Kidney epithelial cell (primary cell): ENCODE measurements at regions not wholly inside any gene's neighbourhood (a gene's known extent, or its start where the extent isn't known, plus 50 kb on each side); places are given as distances from the start of the nearest gene placed in this dataset.

Source experiments
- DNase-seq: peaks from one replicate; pipeline ENCODE4 v3.0.0-alpha.2; 2010; ENCODE audit warnings: low read depth
- H3K27me3 ChIP-seq: 2 replicates; pipeline ENCODE4 v1.6.0; 2011; ENCODE audit warnings: low read length; ENCODE audit not compliant: control insufficient read depth, insufficient read depth
- H3K36me3 ChIP-seq: 2 replicates; pipeline ENCODE4 v1.5.1; 2011; ENCODE audit warnings: low read length; ENCODE audit not compliant: control insufficient read depth, insufficient read depth
- H3K4me3 ChIP-seq: 2 replicates; pipeline ENCODE4 v1.5.1; 2011; ENCODE audit warnings: low read depth, mild to moderate bottlenecking, control low read depth, low read length
- TF ChIP-seq, protein P1 (sequence below): IDR thresholded peaks from 2 replicates; pipeline ENCODE4 v1.5.1; 2011; ENCODE audit warnings: mild to moderate bottlenecking, moderate library complexity, low read length, control low read depth, inconsistent platforms; ENCODE audit not compliant: insufficient read depth, poor library complexity, severe bottlenecking

DNA sequence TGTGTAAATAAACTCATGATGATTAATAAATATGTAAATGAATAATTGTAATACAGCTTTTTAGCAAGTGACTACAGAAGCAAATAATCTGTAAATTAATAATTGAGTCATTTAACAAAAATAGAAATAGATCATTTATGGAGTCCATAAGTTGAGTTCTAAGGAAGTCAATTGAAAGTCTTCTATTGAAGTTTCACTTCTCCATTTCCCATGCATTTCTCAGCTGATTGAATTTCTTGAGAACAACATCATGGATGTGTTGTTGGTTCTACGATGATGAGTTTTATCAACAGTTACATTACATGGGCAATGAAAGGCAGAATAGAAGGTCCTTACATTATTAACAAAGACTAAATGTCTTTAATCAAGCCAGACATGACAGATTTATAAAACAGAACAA lies 290.4 kb downstream of the MAP2K6 start:
- no peaks in the 10 kb centered on the region for H3K27me3 ChIP-seq
- no peaks in the 10 kb centered on the region for H3K36me3 ChIP-seq
- DNase-seq = no peak
- TF ChIP-seq, protein P1, sequence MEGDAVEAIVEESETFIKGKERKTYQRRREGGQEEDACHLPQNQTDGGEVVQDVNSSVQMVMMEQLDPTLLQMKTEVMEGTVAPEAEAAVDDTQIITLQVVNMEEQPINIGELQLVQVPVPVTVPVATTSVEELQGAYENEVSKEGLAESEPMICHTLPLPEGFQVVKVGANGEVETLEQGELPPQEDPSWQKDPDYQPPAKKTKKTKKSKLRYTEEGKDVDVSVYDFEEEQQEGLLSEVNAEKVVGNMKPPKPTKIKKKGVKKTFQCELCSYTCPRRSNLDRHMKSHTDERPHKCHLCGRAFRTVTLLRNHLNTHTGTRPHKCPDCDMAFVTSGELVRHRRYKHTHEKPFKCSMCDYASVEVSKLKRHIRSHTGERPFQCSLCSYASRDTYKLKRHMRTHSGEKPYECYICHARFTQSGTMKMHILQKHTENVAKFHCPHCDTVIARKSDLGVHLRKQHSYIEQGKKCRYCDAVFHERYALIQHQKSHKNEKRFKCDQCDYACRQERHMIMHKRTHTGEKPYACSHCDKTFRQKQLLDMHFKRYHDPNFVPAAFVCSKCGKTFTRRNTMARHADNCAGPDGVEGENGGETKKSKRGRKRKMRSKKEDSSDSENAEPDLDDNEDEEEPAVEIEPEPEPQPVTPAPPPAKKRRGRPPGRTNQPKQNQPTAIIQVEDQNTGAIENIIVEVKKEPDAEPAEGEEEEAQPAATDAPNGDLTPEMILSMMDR = no peak
- H3K4me3 ChIP-seq = no peak overlapping the region

DNA sequence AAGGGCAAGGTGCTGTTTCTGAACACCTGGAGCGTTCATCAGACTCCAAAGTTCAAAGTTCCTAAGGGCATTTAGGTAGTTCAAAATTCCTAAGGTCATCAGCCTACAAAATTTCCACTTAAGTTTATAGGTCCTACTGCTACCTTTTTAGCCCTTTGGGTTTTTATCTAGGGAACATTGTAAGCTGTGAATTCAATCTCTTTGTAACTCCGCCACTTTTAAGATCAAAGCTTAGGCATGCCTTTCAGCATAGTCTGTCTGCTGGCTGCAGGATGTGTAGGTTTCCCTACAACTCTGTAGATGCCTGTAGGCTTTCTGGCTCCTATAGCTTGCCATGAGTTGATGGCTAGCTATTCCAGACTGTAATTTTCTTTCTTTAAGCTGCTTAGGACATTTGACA lies 291.6 kb downstream of the MAP2K6 start:
- Histone ChIP-seq H3K36me3 (no peaks in the 10 kb centered on the region), H3K27me3 (no peaks in the 10 kb centered on the region), H3K4me3 (no peak overlapping the region)
- no peak for DNase-seq
- TF ChIP-seq, protein P1 = no peak

DNA sequence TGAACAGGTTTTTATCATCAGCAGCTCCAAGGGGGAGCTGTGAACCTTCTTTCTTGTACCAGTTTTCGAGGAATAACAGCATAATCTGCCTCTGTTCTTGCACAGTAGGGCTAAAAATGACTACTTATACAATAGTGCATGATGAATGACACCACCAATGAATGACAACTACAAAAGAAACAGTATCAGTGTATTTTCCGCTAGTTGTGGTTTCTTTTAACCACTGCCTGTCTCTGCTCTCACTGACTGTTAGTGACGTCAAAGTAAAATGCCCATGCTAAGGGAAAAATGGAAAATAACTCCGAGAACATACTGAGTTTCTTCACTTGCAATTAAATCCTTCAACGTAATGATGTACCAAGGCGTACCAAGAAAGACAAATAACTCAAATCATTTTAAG lies 294.9 kb downstream of the MAP2K6 start:
- Histone ChIP-seq H3K27me3 (no peaks in the 10 kb centered on the region), H3K36me3 (no peaks in the 10 kb centered on the region), H3K4me3 (no peak overlapping the region)
- no peak for DNase-seq
- TF ChIP-seq, protein P1 = no peak

- no peak for DNase-seq
- TF ChIP-seq, protein P1 = no peak
- no peak overlapping the region for H3K4me3 ChIP-seq
- H3K36me3 ChIP-seq = no peaks in the 10 kb centered on the region
- H3K27me3 ChIP-seq = no peaks in the 10 kb centered on the region
These were observed 296.4 kb downstream of the MAP2K6 start for GRCh38 chr17:69710926-69711325.

DNA sequence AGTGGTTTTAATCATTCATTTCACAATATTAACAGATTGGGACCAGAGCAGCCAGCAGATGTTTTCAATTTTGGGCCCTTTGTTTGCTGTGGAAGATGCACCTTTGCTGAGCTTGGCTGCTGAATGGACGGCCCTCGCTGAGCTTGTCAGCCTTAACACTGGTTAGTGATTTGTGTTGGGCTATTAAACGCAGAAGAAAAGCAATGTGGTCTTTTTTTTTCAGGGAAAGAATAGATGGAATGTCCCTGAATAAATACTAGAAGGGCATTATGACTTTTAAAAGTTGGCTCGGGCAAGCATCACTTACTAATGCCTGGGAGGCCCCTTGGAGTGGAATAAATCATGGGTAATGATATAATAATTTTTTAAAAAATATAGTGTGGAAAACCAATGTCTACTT lies 297.0 kb downstream of the MAP2K6 start:
- TF ChIP-seq, protein P1 = no peak
- Histone ChIP-seq H3K27me3 (no peaks in the 10 kb centered on the region), H3K4me3 (no peak overlapping the region), H3K36me3 (no peaks in the 10 kb centered on the region)
- no peak for DNase-seq

DNA sequence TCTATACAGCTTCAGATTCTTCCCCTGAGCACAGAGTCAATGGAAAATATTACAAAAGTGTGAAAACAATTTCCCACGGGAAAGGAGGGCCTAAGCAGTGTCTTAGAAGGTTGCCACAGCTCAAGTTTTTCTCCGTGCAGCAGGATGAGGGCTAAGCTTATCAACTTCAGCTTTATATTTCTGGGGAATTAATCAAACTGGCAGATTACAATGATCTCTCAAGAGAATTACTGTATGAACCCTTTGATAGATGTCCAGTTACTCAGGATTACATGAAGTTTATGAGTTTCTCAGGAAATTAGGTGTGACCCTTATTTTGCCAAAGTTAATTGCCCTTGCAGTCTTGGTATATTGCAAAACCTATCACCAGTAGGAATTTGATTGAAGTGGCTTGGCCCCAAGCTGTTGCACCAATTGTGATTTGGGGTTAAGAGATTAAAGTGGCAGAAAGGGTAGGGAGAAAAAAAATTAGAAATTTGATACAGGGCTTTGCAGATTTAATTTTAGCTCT lies 298.4 kb downstream of the MAP2K6 start:
- Histone ChIP-seq H3K36me3 (no peaks in the 10 kb centered on the region), H3K27me3 (no peaks in the 10 kb centered on the region), H3K4me3 (no peak overlapping the region)
- DNase-seq = no peak
- TF ChIP-seq, protein P1 = no peak
